ENCODE measurements at regions not wholly inside any gene's neighbourhood (a gene's known extent, or its start where the extent isn't known, plus 50 kb on each side); places are given as distances from the start of the nearest gene placed in this dataset.

- TF ChIP-seq CTCF (conservative IDR thresholded peaks at IDR 0.05 in 1 of 2, IDR thresholded peaks at IDR 0.05 in 1 of 2; ENCODE audit: extremely low read depth in 1 of 2, insufficient read depth in 1 of 2, low read depth in 1 of 2, low read length in 2 of 2) (no peak), EZH2 (IDR thresholded peaks at IDR 0.05; ENCODE audit: borderline replicate concordance, low read length) (no peak)
Observed at GRCh38 chr19:28855216-28855615, 357.7 kb downstream of the UQCRFS1 start.

Measured in mammary epithelial cell (primary cell).